Natural killer cell treated with Interleukin-12 subunit alpha and Interleukin-12 subunit beta and Interleukin-15 and Interleukin-18, amount 100 ng/mL, for 72 hours (primary cell): ENCODE measurements at regions not wholly inside any gene's neighbourhood (a gene's known extent, or its start where the extent isn't known, plus 50 kb on each side); places are given as distances from the start of the nearest gene placed in this dataset.
A peak's percentile ranks its signal among the peaks of the same experiment; 100 is the strongest.

Source experiments
- ATAC-seq, 2 donors: fragments of 150-1000 bp; cut with Tn5 transposase in 1 of 2; sonication (Bioruptor Pico), chemical (Tn5 transposase) in 1 of 2; 2 replicates each; pipeline ENCODE4 v1.10.0; 2021
- DNase-seq: peaks from one replicate; pipeline ENCODE4 v3.0.0; 2022; ENCODE audit warnings: low spot score
- H3K27ac Mint-ChIP-seq, 2 donors: 1 replicate in 1 of 2; 2 replicates in 1 of 2; pipeline ENCODE4 v1.8.0; 2022; ENCODE audit warnings: mixed read lengths in 2 of 2, mild to moderate bottlenecking in 1 of 2, moderate library complexity in 1 of 2
- H3K27me3 Mint-ChIP-seq, 2 donors: 1 replicate in 1 of 2; 2 replicates in 1 of 2; pipeline ENCODE4 v1.8.0; 2022; ENCODE audit warnings: mixed read lengths in 2 of 2
- H3K36me3 Mint-ChIP-seq: one replicate; pipeline ENCODE4 v1.8.0; 2022; ENCODE audit warnings: mixed read lengths
- H3K4me1 Mint-ChIP-seq, 2 donors: 1 replicate in 1 of 2; 2 replicates in 1 of 2; pipeline ENCODE4 v1.8.0; 2022; ENCODE audit warnings: low read depth in 2 of 2, mixed read lengths in 2 of 2, mild to moderate bottlenecking in 1 of 2
- H3K4me3 Mint-ChIP-seq: one replicate; pipeline ENCODE4 v1.8.0; 2022; ENCODE audit warnings: mixed read lengths
- H3K9me3 Mint-ChIP-seq: 2 replicates; pipeline ENCODE4 v1.8.0; 2022; ENCODE audit warnings: mixed read lengths

- no peak for ATAC-seq
- Mint-ChIP-seq H3K4me3 (no peak overlapping the region), H3K9me3 (peaks cover 3% of the 10 kb centered on the region), H3K27ac (no peak overlapping the region), H3K27me3 (peaks cover 26 to 28% of the 10 kb centered on the region in 2 donors), H3K4me1 (peaks cover 10 to 15% of the 10 kb centered on the region in 2 donors), H3K36me3 (no peaks in the 10 kb centered on the region)
- no peak for DNase-seq
These were observed 197.2 kb upstream of the POU3F3 start for GRCh38 chr2:104656571-104657163.

- H3K36me3 Mint-ChIP-seq: no peaks in the 10 kb centered on the region
- peak overlapping the region; percentile 63 for H3K4me3 Mint-ChIP-seq
- no peak overlapping the region for H3K27ac Mint-ChIP-seq
- peaks cover 24 to 31% of the 10 kb centered on the region in 2 donors for H3K27me3 Mint-ChIP-seq
- peaks cover 10 to 15% of the 10 kb centered on the region in 2 donors for H3K4me1 Mint-ChIP-seq
- DNase-seq (peak; percentile 72), ATAC-seq (peak; percentile 89 to 96)
- H3K9me3 Mint-ChIP-seq: peaks cover 3% of the 10 kb centered on the region
These were observed 195.6 kb upstream of the POU3F3 start for GRCh38 chr2:104658144-104658835.

- peaks cover 17 to 24% of the 10 kb centered on the region in 2 donors for H3K27me3 Mint-ChIP-seq
- DNase-seq (no peak), ATAC-seq (peak; percentile 20 to 40)
- H3K36me3 Mint-ChIP-seq: no peaks in the 10 kb centered on the region
- H3K4me1 Mint-ChIP-seq: peaks cover 10 to 15% of the 10 kb centered on the region in 2 donors
- H3K27ac Mint-ChIP-seq: no peak overlapping the region
- peak overlapping the region; percentile 63 for H3K4me3 Mint-ChIP-seq
- H3K9me3 Mint-ChIP-seq: peaks cover under 1% of the 10 kb centered on the region
These were observed 194.9 kb upstream of the POU3F3 start for GRCh38 chr2:104658904-104659591.

- Mint-ChIP-seq H3K27ac (no peak overlapping the region), H3K4me3 (no peak overlapping the region), H3K36me3 (no peaks in the 10 kb centered on the region), H3K4me1 (peaks cover 10 to 12% of the 10 kb centered on the region in 2 donors), H3K9me3 (no peaks in the 10 kb centered on the region), H3K27me3 (peaks cover 20 to 26% of the 10 kb centered on the region in 2 donors)
- ATAC-seq (no peak), DNase-seq (no peak)
These were observed 192.9 kb upstream of the POU3F3 start for GRCh38 chr2:104660991-104661390.

GRCh38 chr2:104664672-104665071 lies 189.2 kb upstream of the POU3F3 start:
- no peak for ATAC-seq
- H3K9me3 Mint-ChIP-seq: no peaks in the 10 kb centered on the region
- peaks cover 16 to 17% of the 10 kb centered on the region in 2 donors for H3K27me3 Mint-ChIP-seq
- no peak overlapping the region for H3K4me3 Mint-ChIP-seq
- no peaks in the 10 kb centered on the region for H3K36me3 Mint-ChIP-seq
- DNase-seq: no peak
- no peak overlapping the region for H3K27ac Mint-ChIP-seq
- H3K4me1 Mint-ChIP-seq: no peaks in the 10 kb centered on the region

GRCh38 chr2:104668631-104669030 lies 185.3 kb upstream of the POU3F3 start:
- no peaks in the 10 kb centered on the region for H3K9me3 Mint-ChIP-seq
- no peaks in the 10 kb centered on the region for H3K4me1 Mint-ChIP-seq
- H3K27me3 Mint-ChIP-seq: peaks cover 16 to 18% of the 10 kb centered on the region in 2 donors
- no peak for DNase-seq
- no peaks in the 10 kb centered on the region for H3K36me3 Mint-ChIP-seq
- H3K27ac Mint-ChIP-seq: no peak overlapping the region
- no peak for ATAC-seq
- no peak overlapping the region for H3K4me3 Mint-ChIP-seq

GRCh38 chr2:104673225-104673624 lies 180.7 kb upstream of the POU3F3 start:
- ATAC-seq: no peak
- Mint-ChIP-seq H3K36me3 (no peaks in the 10 kb centered on the region), H3K27ac (no peak overlapping the region)

GRCh38 chr2:104678181-104678580 lies 175.7 kb upstream of the POU3F3 start:
- ATAC-seq (no peak), DNase-seq (no peak)
- Mint-ChIP-seq H3K27me3 (peaks cover 14 to 17% of the 10 kb centered on the region in 2 donors), H3K36me3 (no peaks in the 10 kb centered on the region), H3K27ac (no peak overlapping the region), H3K4me3 (no peak overlapping the region), H3K9me3 (no peaks in the 10 kb centered on the region), H3K4me1 (no peaks in the 10 kb centered on the region)

More at GRCh38 chr2:104673225-104673624, 180.7 kb upstream of the POU3F3 start:
- Mint-ChIP-seq H3K4me3 (no peak overlapping the region), H3K27me3 (peaks cover 17 to 22% of the 10 kb centered on the region in 2 donors), H3K4me1 (no peaks in the 10 kb centered on the region), H3K9me3 (no peaks in the 10 kb centered on the region)
- no peak for DNase-seq

GRCh38 chr2:104685591-104685990 lies 168.3 kb upstream of the POU3F3 start:
- H3K27me3 Mint-ChIP-seq: peaks cover 0 to 5% of the 10 kb centered on the region in 2 donors
- no peak overlapping the region for H3K27ac Mint-ChIP-seq
- no peak for ATAC-seq
- no peak overlapping the region for H3K4me3 Mint-ChIP-seq
- H3K4me1 Mint-ChIP-seq: no peaks in the 10 kb centered on the region
- no peak for DNase-seq
- no peaks in the 10 kb centered on the region for H3K9me3 Mint-ChIP-seq
- no peaks in the 10 kb centered on the region for H3K36me3 Mint-ChIP-seq

- DNase-seq (no peak), ATAC-seq (peak in 1 of 2 donors; percentile 36)
- no peaks in the 10 kb centered on the region for H3K36me3 Mint-ChIP-seq
- H3K27me3 Mint-ChIP-seq: peaks cover 6 to 9% of the 10 kb centered on the region in 2 donors
- H3K27ac Mint-ChIP-seq: no peak overlapping the region
- H3K4me1 Mint-ChIP-seq: no peaks in the 10 kb centered on the region
- H3K4me3 Mint-ChIP-seq: no peak overlapping the region
- no peaks in the 10 kb centered on the region for H3K9me3 Mint-ChIP-seq
These were observed 166.8 kb upstream of the POU3F3 start for GRCh38 chr2:104687147-104687546.

GRCh38 chr2:104690255-104690984 lies 163.5 kb upstream of the POU3F3 start:
- no peak for ATAC-seq
- no peak overlapping the region for H3K27ac Mint-ChIP-seq
- H3K27me3 Mint-ChIP-seq: peaks cover 8 to 14% of the 10 kb centered on the region in 2 donors
- no peaks in the 10 kb centered on the region for H3K9me3 Mint-ChIP-seq
- no peak overlapping the region for H3K4me3 Mint-ChIP-seq
- no peak for DNase-seq
- no peaks in the 10 kb centered on the region for H3K36me3 Mint-ChIP-seq
- no peaks in the 10 kb centered on the region for H3K4me1 Mint-ChIP-seq

GRCh38 chr2:104698276-104698675 lies 155.6 kb upstream of the POU3F3 start:
- H3K9me3 Mint-ChIP-seq: no peaks in the 10 kb centered on the region

GRCh38 chr2:104701411-104701911 lies 152.5 kb upstream of the POU3F3 start:
- no peak overlapping the region for H3K27ac Mint-ChIP-seq
- peaks cover 0 to 8% of the 10 kb centered on the region in 2 donors for H3K27me3 Mint-ChIP-seq
- ATAC-seq (no peak), DNase-seq (no peak)
- H3K4me1 Mint-ChIP-seq: no peaks in the 10 kb centered on the region
- H3K4me3 Mint-ChIP-seq: no peak overlapping the region
- H3K36me3 Mint-ChIP-seq: no peaks in the 10 kb centered on the region
- no peaks in the 10 kb centered on the region for H3K9me3 Mint-ChIP-seq

More at GRCh38 chr2:104698276-104698675, 155.6 kb upstream of the POU3F3 start:
- H3K27ac Mint-ChIP-seq: no peak overlapping the region
- no peak overlapping the region for H3K4me3 Mint-ChIP-seq
- H3K36me3 Mint-ChIP-seq: no peaks in the 10 kb centered on the region
- no peak for ATAC-seq
- no peak for DNase-seq
- H3K27me3 Mint-ChIP-seq: peaks cover 0 to 7% of the 10 kb centered on the region in 2 donors
- H3K4me1 Mint-ChIP-seq: no peaks in the 10 kb centered on the region
